ENCODE measurements at regions not wholly inside any gene's neighbourhood (a gene's known extent, or its start where the extent isn't known, plus 50 kb on each side); places are given as distances from the start of the nearest gene placed in this dataset.

DNA sequence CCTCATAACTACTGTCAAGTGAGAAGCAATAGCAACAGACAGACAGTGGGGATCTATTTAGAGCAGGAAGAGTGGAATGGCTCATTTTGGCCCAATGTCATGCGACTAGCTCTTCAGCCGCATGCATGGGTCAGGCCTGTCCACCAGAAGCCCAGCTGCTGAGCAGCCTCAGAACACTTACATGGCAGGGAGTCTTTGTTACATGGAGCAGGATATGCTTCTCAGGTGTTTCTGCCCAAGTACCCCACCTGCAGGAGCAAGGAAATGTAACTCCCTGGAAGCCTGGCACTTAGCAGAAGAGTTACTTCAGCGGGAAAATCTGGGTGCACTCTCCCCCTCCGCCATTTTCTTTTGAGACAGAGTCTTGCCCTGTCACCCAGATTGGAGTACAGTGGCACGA lies 73.5 kb upstream of the ARHGAP5 start:
- no peaks in the 10 kb centered on the region for H3K9me3 ChIP-seq (ENCODE audit: control insufficient read depth, insufficient read depth, low read length)
- H3K27me3 ChIP-seq (ENCODE audit: control insufficient read depth, low read length), result peaks cover 8% of the 10 kb centered on the region; the same call in 1 of the 2 replicates
- H4K20me1 ChIP-seq (ENCODE audit: control insufficient read depth, insufficient read depth, low read depth, low read length), result no peaks in the 10 kb centered on the region
- no peak overlapping the region for H3K4me3 ChIP-seq (ENCODE audit: low read length)
- TF ChIP-seq, protein P1, sequence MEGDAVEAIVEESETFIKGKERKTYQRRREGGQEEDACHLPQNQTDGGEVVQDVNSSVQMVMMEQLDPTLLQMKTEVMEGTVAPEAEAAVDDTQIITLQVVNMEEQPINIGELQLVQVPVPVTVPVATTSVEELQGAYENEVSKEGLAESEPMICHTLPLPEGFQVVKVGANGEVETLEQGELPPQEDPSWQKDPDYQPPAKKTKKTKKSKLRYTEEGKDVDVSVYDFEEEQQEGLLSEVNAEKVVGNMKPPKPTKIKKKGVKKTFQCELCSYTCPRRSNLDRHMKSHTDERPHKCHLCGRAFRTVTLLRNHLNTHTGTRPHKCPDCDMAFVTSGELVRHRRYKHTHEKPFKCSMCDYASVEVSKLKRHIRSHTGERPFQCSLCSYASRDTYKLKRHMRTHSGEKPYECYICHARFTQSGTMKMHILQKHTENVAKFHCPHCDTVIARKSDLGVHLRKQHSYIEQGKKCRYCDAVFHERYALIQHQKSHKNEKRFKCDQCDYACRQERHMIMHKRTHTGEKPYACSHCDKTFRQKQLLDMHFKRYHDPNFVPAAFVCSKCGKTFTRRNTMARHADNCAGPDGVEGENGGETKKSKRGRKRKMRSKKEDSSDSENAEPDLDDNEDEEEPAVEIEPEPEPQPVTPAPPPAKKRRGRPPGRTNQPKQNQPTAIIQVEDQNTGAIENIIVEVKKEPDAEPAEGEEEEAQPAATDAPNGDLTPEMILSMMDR (IDR thresholded peaks at IDR 0.05; ENCODE audit: low read depth, low read length, poor library complexity, severe bottlenecking), result no peak
- TF ChIP-seq EZH2phosphoT487 (IDR thresholded peaks at IDR 0.05; ENCODE audit: borderline replicate concordance, low read length), result no peak
- H3K9me2 ChIP-seq (replicated peaks; ENCODE audit: control insufficient read depth, low read length), result no peaks in the 10 kb centered on the region
- no peaks in the 10 kb centered on the region for H3K36me3 ChIP-seq (ENCODE audit: control insufficient read depth, low read length)
- H3K27ac ChIP-seq (ENCODE audit: low read depth, low read length), result no peak overlapping the region
- no peaks in the 10 kb centered on the region for H3K79me2 ChIP-seq (ENCODE audit: control insufficient read depth, low read length)
- H3K4me2 ChIP-seq (ENCODE audit: low read length), result no peak overlapping the region
- H3K4me1 ChIP-seq (ENCODE audit: control insufficient read depth, low read length), result no peaks in the 10 kb centered on the region
- H3F3A ChIP-seq (ENCODE audit: control insufficient read depth, insufficient read depth), result no peaks in the 10 kb centered on the region

DNA sequence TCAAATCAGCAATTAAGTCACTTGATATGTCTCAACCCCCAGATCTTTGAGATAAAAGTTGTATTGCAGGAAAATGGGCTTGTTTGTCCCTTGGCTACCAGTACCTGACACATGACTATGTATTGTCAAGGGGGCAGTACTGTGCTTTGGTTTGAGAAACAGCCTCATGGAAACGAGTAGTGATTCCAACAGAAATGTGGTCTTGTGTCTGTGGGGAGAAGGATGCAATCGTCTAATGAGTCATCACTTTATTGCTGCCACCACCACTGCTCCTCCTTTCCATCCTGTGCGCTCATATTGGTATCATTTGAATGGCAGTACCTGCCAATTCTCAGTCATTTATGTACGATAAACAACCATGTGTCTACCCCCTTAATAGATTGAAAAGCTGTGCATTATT lies 72.8 kb upstream of the ARHGAP5 start:
- no peak overlapping the region for H3K27ac ChIP-seq (ENCODE audit: low read depth, low read length)
- H3K9me2 ChIP-seq (replicated peaks; ENCODE audit: control insufficient read depth, low read length), result no peaks in the 10 kb centered on the region
- no peak overlapping the region for H3K4me2 ChIP-seq (ENCODE audit: low read length)
- H3K79me2 ChIP-seq (ENCODE audit: control insufficient read depth, low read length), result no peaks in the 10 kb centered on the region
- H3K4me1 ChIP-seq (ENCODE audit: control insufficient read depth, low read length), result no peaks in the 10 kb centered on the region
- no peaks in the 10 kb centered on the region for H3K36me3 ChIP-seq (ENCODE audit: control insufficient read depth, low read length)
- no peaks in the 10 kb centered on the region for H3F3A ChIP-seq (ENCODE audit: control insufficient read depth, insufficient read depth)
- no peak overlapping the region for H3K4me3 ChIP-seq (ENCODE audit: low read length)
- H3K27me3 ChIP-seq (ENCODE audit: control insufficient read depth, low read length), result peaks cover 8% of the 10 kb centered on the region; the same call in 1 of the 2 replicates
- TF ChIP-seq EZH2phosphoT487 (IDR thresholded peaks at IDR 0.05; ENCODE audit: borderline replicate concordance, low read length), result no peak
- TF ChIP-seq, protein P1 (IDR thresholded peaks at IDR 0.05; ENCODE audit: low read depth, low read length, poor library complexity, severe bottlenecking), result no peak
- no peaks in the 10 kb centered on the region for H4K20me1 ChIP-seq (ENCODE audit: control insufficient read depth, insufficient read depth, low read depth, low read length)
- no peaks in the 10 kb centered on the region for H3K9me3 ChIP-seq (ENCODE audit: control insufficient read depth, insufficient read depth, low read length)

DNA sequence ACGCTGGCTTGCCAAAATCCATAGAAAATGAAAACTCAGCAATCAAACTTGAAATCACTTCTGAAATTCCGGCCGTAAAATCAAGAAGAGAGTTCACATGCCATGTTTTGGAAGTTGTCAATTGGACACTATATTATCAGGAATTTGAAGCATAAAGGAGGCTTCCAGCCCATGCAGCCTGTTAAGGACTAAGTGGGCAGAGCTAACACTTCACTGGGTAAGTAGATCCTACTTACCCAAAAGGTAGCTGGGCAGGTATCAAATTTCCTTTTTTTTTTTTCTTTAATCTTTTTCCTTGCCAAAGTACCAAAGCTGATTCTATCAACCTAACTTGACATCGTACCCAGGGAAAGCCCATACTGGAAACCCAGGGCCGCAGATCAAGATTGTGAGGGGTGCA lies 71.5 kb upstream of the ARHGAP5 start:
- Histone ChIP-seq H3K9me3 (ENCODE audit: control insufficient read depth, insufficient read depth, low read length) (no peaks in the 10 kb centered on the region), H3K27me3 (ENCODE audit: control insufficient read depth, low read length) (peaks cover 8% of the 10 kb centered on the region; the same call in 1 of the 2 replicates), H3K4me2 (ENCODE audit: low read length) (no peak overlapping the region), H3K36me3 (ENCODE audit: control insufficient read depth, low read length) (no peaks in the 10 kb centered on the region), H4K20me1 (ENCODE audit: control insufficient read depth, insufficient read depth, low read depth, low read length) (no peaks in the 10 kb centered on the region), H3K27ac (ENCODE audit: low read depth, low read length) (no peak overlapping the region), H3K4me3 (ENCODE audit: low read length) (no peak overlapping the region), H3F3A (ENCODE audit: control insufficient read depth, insufficient read depth) (no peaks in the 10 kb centered on the region), H3K9me2 (replicated peaks; ENCODE audit: control insufficient read depth, low read length) (no peaks in the 10 kb centered on the region), H3K79me2 (ENCODE audit: control insufficient read depth, low read length) (no peaks in the 10 kb centered on the region), H3K4me1 (ENCODE audit: control insufficient read depth, low read length) (no peaks in the 10 kb centered on the region)
- TF ChIP-seq, protein P1 (IDR thresholded peaks at IDR 0.05; ENCODE audit: low read depth, low read length, poor library complexity, severe bottlenecking), result no peak
- TF ChIP-seq EZH2phosphoT487 (IDR thresholded peaks at IDR 0.05; ENCODE audit: borderline replicate concordance, low read length), result no peak

Data from DOHH2 (cell line).